NCI-H748 (cell line): ENCODE measurements at regions not wholly inside any gene's neighbourhood (a gene's known extent, or its start where the extent isn't known, plus 50 kb on each side); places are given as distances from the start of the nearest gene placed in this dataset.
"Not testable (repeated sequence)": the region's sequence is repeated elsewhere in the genome, so short reads cannot be mapped to it uniquely, and the experiment has no call there.

Source experiments
- DNase-seq: peaks from one replicate; lab custom pipeline; 2025; ENCODE audit not compliant: unreplicated experiment; lab: John Stamatoyannopoulos, UW

DNA sequence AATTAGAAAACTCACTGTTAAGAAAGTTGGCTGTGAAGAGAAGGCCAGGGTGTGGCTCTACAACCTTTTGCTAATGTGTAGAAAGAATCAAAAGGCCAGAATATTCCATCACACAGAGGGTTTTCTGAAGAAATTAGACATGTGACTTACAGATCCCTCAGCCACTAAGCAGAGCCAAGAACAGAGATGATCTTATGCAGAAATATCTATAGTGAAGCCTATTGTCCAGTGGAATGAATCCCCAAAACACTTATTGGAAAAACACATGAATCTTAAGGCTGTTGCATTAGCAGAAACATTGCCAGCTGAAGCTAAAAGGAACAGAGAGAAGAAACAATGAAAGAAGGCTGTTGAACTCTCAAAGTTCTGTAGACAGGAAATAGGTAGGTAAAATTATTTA lies 979.2 kb downstream of the MRPL39 start:
- DNase-seq: no peak

DNA sequence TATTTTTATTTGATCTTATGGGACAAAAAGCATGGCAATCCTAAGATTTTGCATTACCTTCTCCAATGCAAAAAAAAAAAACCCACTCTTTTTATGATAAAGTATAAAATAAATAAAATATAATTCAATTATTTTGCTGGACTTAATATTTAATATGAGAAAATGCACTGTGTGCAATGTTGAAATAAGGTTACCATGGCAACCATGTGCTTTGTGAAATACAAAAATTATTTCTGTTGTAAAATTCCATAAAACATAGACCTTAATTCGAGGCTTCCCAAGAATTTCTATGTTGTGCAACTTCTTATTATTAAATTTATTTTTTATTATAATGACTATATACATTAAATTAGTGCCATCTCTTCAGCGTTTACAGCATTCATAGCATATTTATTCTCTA lies 989.5 kb downstream of the MRPL39 start:
- no peak for DNase-seq

DNA sequence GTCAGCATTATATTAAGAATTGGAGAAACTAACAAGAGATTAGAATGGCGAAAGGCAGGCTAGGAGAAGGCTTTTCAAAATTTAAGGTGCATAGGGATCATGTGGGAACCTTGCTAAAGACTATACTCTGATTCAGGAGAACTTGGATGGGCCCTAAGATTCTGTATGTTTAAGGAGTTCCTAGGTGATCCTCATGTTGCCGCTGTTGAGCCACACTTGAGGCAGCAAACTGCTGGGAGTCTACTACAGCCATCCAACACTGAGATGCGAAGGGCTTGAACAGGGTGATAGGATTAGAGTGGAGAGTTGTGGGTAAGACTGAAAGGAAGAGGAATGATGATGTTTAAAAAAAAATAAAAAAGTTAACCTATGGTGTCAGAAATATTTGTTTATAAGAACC lies 1013.2 kb downstream of the MRPL39 start:
- peak; percentile 2 for DNase-seq

DNA sequence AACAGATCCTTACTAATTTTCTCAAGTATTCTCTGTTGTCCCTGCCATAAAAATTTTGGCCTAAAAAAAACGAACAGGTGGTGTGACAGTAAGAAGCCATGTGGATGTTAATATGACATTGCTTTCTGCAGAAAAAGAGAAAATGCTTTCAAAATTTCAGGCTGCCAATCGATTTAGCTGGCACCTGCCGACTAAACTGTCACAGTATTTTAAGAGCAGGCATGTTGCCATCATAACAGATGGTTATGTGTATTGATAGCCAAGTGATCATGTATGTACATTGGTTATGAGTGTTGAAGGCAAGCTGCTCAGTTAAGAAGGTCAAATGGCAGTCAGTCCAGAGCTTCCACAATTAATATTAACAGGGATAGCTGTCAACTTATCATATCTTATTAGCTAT lies 1017.0 kb downstream of the MRPL39 start:
- peak; percentile 18 for DNase-seq

DNA sequence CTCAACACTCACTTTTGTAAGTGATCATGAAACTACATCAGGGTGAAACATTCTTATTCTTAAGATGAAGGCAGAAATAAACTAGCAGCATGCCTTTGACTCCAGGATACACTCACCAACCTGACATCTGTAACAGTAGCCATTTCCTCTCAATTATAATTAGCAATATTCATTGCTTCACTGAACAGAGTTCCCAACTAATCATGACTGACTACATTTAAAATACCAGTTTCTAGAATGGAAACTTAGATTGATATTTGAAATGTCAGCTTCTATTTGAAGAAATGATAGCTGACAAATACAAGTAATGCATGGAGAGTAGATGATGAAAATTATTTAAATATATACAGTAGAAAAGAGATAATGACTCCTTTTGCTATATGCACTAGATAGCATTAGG lies 1023.8 kb downstream of the MRPL39 start:
- DNase-seq: no peak

DNA sequence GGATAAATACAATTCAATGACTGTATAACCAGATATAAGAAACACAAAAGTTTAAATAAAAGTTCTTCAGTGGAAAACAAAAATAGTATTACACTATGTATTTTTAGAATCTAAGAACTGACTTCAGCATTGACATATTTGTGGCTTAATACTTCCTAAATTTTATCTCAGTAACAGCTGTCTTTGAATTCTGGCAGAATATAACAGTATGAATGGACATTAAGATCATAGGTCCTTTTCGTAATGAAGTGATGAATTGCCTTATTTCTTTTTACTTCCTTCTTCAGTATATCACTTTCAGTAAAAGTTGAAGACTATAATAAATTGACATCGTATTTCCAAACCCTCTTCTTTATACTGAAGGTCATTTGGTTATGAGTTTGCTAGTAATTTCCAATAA lies 1030.0 kb downstream of the MRPL39 start:
- DNase-seq: no peak

DNA sequence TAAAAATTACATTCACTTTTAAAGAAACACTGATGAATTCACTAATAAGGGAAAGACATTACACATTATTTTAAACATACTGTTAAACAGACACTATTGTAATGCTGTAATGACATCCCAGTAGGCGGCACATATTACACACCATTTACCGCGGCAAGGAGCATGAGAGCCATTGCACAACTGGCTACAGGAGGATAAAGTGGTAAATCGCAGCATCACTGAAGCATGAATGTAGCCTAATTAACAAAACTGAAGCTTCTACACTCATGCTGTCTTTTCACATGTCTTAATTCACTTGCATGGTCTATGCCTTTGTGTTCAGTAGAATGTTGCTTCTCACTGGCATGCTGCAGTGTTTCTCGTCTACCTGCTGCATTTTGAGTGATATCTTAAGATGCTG lies 1046.0 kb downstream of the MRPL39 start:
- no peak for DNase-seq

DNA sequence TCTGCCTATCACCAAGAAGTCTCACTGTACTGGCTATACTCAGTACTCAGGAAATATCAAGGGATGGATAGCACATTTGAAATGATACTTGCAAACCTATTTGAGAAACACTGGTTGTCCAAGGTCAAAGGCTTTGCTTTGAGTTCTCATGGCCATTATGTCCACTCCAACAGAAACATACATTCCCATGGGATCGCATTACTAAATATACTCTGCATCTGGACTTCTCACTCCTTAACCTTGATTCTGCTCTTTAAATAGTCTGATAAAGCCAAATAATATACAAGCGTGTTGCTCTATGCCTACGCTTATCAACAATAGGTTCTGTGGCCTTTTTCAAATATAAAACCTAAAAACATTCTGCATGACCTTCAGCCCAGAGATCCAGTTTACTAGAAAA lies 1054.8 kb downstream of the MRPL39 start:
- no peak for DNase-seq

DNA sequence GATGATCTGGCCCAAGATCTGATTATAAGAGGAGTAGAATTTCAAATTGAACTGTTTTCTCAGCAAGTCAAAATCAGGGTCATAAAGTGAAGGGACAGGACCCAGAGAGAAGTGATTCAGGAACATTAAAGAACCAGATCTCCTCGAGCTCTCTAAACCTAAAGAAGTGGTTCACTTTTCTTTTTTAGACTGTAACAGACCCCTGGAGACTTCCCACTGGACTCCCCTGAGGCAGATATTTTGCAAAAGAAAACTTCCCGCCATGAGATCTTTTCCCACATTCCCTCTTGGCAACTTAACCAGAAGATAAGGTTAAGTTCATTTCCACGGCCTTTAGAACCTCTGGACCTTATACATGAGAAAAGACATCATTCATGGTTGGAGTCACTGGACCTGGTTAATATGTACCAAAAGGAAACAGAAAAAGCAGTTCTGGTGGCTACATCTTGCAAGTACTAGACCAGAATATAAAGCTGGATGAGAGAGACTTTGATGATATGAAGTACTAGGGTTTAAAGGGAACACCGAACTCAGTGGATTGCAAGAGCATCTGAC lies 1061.4 kb downstream of the MRPL39 start:
- no peak for DNase-seq

DNA sequence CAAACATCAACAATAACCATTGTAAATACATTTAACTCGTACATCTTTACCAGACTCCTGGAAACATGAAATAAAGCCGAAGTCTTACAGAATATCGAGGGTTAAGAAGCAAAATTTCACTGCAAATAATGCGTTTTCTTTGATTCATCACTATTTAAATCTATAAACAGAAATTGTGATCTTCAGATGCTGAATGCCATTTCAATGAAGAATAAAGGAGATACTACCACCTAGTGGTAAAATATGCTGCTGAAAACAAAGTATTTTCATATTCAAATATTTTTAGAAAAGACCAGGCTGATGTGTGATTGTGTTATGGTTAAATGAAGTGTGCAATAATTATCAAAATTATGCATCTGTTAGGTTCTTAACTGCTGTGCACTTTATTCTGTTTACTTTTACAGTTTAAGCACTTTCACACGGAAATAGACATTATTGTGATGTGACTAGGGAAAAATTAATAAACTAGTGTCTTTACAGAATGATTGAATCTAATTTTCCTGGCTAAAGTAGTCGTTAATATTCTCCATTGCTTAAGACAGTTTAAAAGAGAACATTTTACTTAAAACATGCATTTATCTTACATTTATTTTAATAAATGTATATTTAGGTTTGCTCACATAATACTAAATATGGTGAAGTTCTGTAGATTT lies 1093.1 kb downstream of the MRPL39 start:
- peak; percentile 62 for DNase-seq

DNA sequence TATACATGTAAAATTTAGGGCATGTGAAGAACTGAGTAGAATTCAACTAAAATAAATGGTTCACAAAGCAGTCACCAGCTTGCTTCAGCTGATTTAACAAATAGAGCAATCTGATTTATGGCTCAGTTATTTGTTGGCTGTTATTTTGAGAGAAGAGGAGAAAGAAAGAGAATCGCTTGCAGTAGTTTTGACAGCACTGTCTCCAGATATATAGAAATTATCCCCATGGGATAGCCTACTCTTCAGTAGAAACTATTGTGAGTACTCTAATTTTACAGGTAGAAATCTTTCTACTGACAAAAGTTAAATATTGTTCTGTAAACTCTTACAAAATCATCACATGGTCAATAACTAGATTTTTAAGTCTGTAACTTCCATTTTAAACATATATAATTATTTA lies 1098.2 kb downstream of the MRPL39 start:
- no peak for DNase-seq

DNA sequence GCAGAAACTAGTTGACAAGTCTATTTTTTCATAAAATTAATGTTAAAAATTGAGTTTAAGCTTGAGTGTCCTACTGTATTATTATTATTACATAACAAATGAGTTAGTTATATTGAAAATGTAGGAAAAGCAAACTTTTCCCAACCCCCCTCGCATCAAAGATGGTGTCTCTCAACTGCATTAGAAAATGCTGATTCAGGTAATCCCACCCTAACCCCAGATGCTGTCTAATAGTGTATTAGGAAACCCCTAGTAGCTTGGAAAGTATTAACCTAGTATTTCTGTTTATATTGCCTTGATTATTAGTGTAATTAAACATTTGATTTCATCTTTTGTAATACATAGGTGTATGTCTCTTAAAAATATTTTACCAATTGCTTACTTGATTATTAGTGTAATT lies 1120.3 kb downstream of the MRPL39 start:
- no peak for DNase-seq

DNA sequence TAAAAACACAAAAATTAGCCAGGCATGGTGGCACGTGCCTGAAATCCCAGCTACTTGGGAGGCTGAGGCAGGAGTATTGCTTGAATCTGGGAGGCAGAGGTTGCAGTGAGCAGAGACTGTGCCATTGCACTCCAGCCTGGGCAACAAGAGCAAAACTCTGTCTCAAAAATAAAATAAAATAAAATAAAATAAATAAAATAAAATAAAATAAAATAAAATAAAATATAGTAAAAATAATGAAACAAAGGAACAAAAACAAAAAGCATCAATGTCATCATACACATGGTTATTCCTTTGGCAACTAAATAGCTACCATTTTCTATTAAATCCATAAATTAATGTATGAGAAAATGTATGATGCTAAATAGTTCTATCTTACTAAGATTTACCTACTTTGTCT lies 1123.9 kb downstream of the MRPL39 start:
- not testable (repeated sequence) for DNase-seq

DNA sequence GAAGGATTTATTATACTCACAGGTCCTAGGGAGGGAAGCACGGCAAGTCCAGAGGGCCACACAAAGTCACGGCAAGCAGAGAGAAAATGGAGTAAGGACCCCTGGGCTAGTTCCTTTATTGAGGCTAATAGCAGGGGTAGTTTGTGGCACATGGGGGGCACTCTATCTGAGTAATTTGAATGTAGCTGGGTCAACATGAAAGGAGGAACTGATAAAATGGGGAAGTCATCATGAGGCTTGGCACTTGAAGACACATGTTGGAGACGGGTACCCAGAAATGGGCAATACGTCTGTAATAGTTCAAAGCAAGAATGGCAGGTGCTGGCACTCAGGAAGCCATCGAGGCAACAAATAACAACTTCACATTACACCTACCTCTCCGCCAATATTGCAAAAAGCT lies 1136.4 kb downstream of the MRPL39 start:
- no peak for DNase-seq

DNA sequence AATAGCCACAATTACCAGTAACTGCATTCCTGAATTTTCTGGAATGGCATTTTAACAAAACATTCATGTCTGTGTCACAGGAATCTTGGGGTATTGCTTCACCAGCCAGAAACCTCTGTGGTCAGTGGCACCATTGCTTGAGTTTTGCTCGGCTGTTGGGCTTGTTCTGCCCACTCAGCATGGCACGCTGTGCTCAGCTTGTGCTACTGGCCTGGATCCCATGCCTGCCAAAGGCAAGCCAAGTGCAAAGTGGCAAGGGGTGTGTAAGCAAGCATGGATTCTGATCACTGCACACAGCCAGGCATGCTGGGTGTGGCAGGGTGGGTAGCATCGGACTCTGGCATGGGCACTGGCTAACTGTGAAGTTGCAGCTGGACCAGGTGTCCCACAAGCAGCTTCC lies 1150.9 kb downstream of the MRPL39 start:
- DNase-seq: no peak

DNA sequence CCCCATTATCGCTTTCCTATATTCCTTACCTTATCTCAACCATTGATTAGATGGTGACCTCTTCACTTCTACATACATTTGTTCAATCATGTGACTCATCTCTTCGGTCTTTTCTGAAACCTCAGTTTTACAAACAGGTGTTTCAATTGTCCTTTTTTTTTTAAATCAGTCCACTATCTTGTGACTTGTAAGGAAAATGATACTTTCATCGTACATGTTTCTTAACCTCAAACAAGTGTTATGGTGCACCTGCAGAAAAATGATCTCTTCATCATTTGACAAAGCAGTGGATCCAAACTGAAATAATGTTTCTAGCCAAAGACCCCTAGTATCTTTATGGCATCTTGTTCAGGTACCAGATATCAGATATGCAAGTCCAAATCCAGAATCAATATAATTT lies 1157.2 kb downstream of the MRPL39 start:
- DNase-seq: no peak

DNA sequence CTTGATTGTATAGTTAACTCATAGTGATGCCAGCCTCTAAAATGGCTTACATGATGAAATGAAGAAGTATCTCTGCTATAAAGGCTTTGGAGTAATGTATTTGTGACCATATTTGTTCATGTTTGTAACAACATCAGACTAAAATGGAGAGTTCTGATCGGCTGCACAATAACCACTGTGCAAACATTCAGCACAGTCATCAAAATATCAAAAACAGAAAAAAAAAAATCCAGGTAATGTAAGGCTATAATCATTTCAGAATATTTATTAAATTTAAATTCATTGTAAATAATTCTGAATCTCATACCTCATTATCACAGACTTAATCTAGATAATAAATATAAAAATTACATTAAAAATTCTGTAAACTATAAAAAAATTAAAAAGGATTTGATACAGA lies 1161.8 kb downstream of the MRPL39 start:
- DNase-seq: no peak

DNA sequence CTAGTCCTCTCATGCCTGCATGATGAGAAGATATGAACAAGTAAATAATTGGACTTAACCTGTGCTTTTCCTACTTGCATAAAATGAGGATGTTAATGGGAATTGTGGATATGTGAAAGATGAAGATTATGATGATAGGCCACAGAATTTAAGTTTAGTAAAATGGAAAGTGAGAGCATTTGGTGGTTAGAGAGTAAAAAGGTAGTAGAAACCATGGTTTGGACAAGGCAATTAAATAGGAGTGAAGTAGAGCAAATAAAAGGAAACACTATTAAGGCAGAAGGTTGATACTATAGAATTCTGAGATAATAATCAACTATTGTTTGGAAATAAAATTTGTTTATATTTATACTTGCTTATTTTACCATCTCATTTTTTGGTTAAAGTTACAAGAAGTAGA lies 1162.5 kb downstream of the MRPL39 start:
- DNase-seq: no peak

DNA sequence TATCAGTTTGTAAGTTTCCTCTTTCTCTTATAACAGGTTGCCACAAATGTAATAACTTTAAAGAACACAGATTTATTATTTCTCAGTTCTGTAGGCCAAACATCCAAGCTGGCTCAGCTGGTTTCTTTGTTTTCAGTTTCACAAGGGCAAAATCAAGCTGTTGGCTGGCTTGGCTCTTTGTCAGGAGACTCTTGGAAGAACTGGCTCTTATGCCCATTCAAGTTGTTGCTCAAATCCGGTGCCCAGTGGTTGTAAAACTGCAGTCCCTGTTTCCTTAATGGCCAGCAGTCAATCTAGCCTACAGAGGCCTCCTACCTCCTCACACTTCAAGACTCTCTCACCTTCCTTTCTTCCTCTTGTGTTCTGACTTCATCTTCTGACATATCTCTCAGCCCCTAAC lies 1171.0 kb downstream of the MRPL39 start:
- no peak for DNase-seq

DNA sequence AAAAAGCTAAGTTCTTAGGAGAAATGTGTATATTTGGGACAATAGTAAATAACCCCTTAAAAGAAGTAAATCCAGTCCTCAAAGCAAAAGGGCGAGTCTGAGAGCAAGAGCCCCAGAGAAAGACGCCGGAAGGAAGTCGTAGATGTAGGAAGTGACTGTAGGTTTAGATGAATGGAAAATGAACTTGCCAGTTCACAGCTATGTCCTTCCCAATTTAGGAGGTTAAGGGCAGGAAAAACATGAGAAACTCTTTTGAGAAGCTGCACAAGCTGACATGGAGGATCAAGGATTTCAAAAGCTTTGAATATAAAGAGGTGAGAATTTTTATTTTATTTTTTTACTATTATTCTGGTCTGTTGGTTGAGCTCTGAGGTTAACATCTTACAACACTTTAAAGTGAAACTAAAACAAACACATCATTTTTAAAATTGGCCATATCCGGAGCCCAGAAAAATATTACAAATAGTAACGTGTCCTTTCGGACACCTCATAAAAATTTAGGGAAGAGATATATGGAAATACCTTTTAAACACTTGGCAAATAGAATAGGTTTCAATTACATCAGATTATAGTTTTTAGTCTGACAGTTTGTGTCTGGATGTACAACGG lies 1178.6 kb downstream of the MRPL39 start:
- no peak for DNase-seq

DNA sequence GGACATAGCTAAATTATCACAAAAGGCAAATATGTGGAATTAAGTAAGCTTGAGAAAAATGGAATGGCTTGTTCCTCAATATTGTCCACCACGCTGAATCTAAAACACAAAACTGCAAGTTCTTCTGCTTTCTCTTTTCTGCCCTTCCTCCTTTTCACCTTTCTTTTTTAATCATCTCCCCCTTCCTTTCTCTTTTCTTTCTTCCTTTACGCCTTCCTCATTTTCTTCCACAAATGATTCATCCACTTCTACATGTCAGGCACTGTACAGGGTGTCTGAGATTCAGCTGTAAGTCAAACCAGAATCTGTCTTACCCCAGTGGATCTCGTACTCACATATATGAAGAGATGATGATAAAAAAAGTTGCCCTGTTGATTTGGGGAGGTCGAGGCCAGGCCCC lies 1182.5 kb downstream of the MRPL39 start:
- DNase-seq: no peak

DNA sequence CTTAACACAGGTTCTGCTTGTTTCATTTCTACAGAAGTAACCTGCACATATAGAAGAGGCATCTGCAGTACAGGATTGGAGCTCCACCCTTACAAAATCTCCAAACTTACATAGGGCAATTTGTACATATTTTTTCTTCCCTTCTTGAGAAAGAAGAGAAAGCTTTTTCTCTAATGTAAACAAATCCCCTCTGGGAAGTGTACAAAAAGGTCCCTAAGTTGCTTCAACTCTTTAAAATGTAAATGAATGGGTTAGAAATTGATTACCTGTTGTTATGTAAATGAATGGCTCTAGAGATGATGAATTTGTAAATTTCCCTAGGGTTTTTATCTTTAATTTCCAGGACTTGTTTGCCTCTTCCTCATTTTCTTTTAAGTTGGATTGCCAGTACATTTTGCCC lies 1183.7 kb downstream of the MRPL39 start:
- DNase-seq: no peak

DNA sequence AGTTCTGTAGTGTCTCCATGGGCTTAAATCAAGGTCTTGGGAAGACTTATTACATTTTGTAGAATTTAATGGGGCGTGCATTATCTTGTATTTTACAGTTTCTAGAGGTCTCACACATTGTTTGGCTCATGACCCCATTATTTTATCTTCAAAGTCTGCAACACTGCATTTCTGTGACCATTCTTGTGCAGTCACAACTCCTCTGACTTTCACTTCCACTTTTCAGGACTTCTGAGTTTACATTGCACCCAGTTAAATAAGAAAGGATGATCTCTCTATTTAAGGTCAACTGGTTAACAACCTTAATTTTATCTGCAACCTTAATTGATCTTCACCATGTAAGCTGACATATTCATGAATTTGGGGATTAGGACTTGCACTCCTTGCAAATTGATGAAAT lies 1186.6 kb downstream of the MRPL39 start:
- no peak for DNase-seq
